ENCODE measurements at regions not wholly inside any gene's neighbourhood (a gene's known extent, or its start where the extent isn't known, plus 50 kb on each side); places are given as distances from the start of the nearest gene placed in this dataset.

DNA sequence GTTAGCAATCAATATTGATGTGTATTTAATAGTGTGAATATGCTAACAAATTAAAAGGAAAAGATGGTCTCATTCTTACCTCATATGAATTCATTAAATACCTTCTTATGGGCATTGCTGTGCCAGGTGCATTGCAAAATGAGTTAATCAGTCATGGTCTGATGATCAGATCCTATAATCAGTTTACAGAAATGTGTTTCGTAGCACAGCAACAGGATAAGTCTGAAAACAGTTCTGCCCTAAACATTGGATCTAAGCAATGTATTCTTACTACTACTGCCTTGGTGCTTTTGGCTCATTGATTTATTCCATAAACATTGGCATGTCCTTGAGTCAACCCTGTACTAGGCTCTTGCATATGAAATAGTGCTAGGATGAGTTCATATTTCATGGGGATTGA lies 417.0 kb upstream of the JAG1 start:
- intact Hi-C loops (cut with micrococcal nuclease; ENCODE audit: unreplicated experiment) (no loop called here), in situ Hi-C loops (cut with HindIII; ENCODE audit: low pct_unique_long_range_greater_than_20kb, low sequenced_read_pairs) (no loop called here)
- ChIA-PET CTCF (no interaction called here), POLR2A (no interaction called here)
- H3K36me3 ChIP-seq (ENCODE audit: control insufficient read depth, insufficient read depth, low read length), result no peaks in the 10 kb centered on the region
- TF ChIP-seq POLR2AphosphoS5 (IDR thresholded peaks at IDR 0.05; ENCODE audit: low read depth, low read length) (no peak), TCF7L2 (IDR thresholded peaks at IDR 0.05; ENCODE audit: low read depth, low read length) (no peak), SIN3A (IDR thresholded peaks at IDR 0.05; ENCODE audit: borderline replicate concordance, insufficient read depth, low read depth, low read length) (no peak)
- TF ChIP-seq, protein P1, sequence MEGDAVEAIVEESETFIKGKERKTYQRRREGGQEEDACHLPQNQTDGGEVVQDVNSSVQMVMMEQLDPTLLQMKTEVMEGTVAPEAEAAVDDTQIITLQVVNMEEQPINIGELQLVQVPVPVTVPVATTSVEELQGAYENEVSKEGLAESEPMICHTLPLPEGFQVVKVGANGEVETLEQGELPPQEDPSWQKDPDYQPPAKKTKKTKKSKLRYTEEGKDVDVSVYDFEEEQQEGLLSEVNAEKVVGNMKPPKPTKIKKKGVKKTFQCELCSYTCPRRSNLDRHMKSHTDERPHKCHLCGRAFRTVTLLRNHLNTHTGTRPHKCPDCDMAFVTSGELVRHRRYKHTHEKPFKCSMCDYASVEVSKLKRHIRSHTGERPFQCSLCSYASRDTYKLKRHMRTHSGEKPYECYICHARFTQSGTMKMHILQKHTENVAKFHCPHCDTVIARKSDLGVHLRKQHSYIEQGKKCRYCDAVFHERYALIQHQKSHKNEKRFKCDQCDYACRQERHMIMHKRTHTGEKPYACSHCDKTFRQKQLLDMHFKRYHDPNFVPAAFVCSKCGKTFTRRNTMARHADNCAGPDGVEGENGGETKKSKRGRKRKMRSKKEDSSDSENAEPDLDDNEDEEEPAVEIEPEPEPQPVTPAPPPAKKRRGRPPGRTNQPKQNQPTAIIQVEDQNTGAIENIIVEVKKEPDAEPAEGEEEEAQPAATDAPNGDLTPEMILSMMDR (IDR thresholded peaks at IDR 0.05), result no peak
- TF ChIP-seq, protein P2, sequence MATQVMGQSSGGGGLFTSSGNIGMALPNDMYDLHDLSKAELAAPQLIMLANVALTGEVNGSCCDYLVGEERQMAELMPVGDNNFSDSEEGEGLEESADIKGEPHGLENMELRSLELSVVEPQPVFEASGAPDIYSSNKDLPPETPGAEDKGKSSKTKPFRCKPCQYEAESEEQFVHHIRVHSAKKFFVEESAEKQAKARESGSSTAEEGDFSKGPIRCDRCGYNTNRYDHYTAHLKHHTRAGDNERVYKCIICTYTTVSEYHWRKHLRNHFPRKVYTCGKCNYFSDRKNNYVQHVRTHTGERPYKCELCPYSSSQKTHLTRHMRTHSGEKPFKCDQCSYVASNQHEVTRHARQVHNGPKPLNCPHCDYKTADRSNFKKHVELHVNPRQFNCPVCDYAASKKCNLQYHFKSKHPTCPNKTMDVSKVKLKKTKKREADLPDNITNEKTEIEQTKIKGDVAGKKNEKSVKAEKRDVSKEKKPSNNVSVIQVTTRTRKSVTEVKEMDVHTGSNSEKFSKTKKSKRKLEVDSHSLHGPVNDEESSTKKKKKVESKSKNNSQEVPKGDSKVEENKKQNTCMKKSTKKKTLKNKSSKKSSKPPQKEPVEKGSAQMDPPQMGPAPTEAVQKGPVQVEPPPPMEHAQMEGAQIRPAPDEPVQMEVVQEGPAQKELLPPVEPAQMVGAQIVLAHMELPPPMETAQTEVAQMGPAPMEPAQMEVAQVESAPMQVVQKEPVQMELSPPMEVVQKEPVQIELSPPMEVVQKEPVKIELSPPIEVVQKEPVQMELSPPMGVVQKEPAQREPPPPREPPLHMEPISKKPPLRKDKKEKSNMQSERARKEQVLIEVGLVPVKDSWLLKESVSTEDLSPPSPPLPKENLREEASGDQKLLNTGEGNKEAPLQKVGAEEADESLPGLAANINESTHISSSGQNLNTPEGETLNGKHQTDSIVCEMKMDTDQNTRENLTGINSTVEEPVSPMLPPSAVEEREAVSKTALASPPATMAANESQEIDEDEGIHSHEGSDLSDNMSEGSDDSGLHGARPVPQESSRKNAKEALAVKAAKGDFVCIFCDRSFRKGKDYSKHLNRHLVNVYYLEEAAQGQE (IDR thresholded peaks at IDR 0.05; ENCODE audit: insufficient read depth in 1 of 2, low read depth in 2 of 2, low read length in 1 of 2), result no peak
- H3K4me1 ChIP-seq (ENCODE audit: control insufficient read depth, insufficient read depth, low read length), result no peaks in the 10 kb centered on the region
- no peaks in the 10 kb centered on the region for H3K9me3 ChIP-seq (ENCODE audit: control insufficient read depth, insufficient read depth, low read depth, low read length)
- H3K27me3 ChIP-seq (ENCODE audit: control insufficient read depth, insufficient read depth, low read length), result no peaks in the 10 kb centered on the region
- ATAC-seq, result no peak
- no peak overlapping the region for H3K27ac ChIP-seq (ENCODE audit: low read length)
- H3K4me3 ChIP-seq (ENCODE audit: low read depth in 2 of 2, low read length in 2 of 2), result no peak overlapping the region
- DNase-seq (ENCODE audit: low read depth, low spot score), result no peak
- no TSS peak for BruUV-seq (replicated peaks)

DNA sequence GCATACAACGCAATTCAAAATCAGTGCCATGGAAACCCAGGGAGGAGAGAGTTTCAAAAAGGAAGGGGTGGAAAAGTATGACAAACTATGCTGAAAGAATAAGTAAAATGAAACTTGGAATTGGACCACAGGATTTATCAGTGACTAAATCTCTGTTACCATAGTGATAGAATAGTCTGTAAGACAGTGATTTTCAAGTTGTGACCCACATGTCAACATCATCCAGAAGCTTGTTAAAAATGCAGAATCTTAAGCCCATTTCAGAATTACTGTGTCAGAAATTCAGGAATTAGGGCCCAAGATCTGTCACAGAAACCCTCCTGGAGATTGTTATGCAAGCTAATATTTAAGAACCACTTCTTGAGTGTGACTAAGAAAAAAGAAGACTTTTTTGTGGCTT lies 417.7 kb upstream of the JAG1 start:
- H3K27me3 ChIP-seq (ENCODE audit: control insufficient read depth, insufficient read depth, low read length), result no peaks in the 10 kb centered on the region
- POLR2A ChIA-PET, result no interaction called here
- no peak for ATAC-seq
- intact Hi-C loops (cut with micrococcal nuclease; ENCODE audit: unreplicated experiment), result no loop called here
- CTCF ChIA-PET, result no interaction called here
- H3K4me3 ChIP-seq (ENCODE audit: low read depth in 2 of 2, low read length in 2 of 2), result no peak overlapping the region
- H3K36me3 ChIP-seq (ENCODE audit: control insufficient read depth, insufficient read depth, low read length), result no peaks in the 10 kb centered on the region
- BruUV-seq (replicated peaks), result no TSS peak
- H3K4me1 ChIP-seq (ENCODE audit: control insufficient read depth, insufficient read depth, low read length), result no peaks in the 10 kb centered on the region
- in situ Hi-C loops (cut with HindIII; ENCODE audit: low pct_unique_long_range_greater_than_20kb, low sequenced_read_pairs), result no loop called here
- DNase-seq (ENCODE audit: low read depth, low spot score), result no peak
- H3K27ac ChIP-seq (ENCODE audit: low read length), result no peak overlapping the region
- TF ChIP-seq, protein P2 (IDR thresholded peaks at IDR 0.05; ENCODE audit: insufficient read depth in 1 of 2, low read depth in 2 of 2, low read length in 1 of 2), result no peak
- TF ChIP-seq, protein P1 (IDR thresholded peaks at IDR 0.05), result no peak
- no peak for TF ChIP-seq SIN3A (IDR thresholded peaks at IDR 0.05; ENCODE audit: borderline replicate concordance, insufficient read depth, low read depth, low read length)
- TF ChIP-seq TCF7L2 (IDR thresholded peaks at IDR 0.05; ENCODE audit: low read depth, low read length), result no peak
- TF ChIP-seq POLR2AphosphoS5 (IDR thresholded peaks at IDR 0.05; ENCODE audit: low read depth, low read length), result no peak
- H3K9me3 ChIP-seq (ENCODE audit: control insufficient read depth, insufficient read depth, low read depth, low read length), result no peaks in the 10 kb centered on the region

Measured in Panc1 (cell line).